ENCODE measurements at regions not wholly inside any gene's neighbourhood (a gene's known extent, or its start where the extent isn't known, plus 50 kb on each side); places are given as distances from the start of the nearest gene placed in this dataset.
A peak's percentile ranks its signal among the peaks of the same experiment; 100 is the strongest.

DNA sequence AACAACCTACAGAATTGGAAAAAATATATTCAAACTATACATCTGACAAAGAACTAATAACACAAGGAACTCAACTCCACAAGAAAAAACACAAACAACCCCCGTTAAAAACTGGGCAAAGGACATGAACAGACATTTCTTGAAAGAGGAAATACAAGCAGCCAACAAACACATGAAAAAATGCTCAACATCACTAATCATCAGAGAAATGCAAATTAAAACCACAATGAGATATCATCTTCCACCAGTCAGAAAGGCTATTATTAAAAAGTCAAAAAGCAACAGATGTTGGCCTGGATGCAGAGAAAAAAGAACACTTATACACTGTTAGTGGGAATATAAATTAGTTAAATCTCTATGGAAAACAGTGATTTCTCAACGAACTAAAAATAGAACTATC, 82.6 kb upstream of the CCDC91 start:
- no peak for DNase-seq (ENCODE audit: low read depth)

DNA sequence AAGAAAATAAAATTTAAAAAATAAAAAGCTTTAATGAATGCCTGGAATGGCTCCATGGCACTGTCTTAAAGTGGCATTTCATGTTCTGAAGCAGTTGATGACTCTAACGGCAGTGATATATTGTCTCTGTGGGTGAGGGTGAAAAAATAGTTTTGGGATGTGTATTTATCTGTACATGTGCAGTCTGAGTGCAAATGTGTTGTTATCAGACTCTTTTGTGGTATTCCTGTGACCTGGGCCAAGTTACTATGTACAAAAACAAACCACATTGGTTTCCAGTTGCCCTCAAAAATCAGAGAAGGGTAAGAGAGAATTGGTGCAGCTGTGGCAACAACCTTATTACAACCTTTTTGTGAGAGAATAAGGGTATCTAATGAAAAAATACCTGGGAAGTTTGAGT, 81.7 kb upstream of the CCDC91 start:
- no peak for DNase-seq (ENCODE audit: low read depth)

DNA sequence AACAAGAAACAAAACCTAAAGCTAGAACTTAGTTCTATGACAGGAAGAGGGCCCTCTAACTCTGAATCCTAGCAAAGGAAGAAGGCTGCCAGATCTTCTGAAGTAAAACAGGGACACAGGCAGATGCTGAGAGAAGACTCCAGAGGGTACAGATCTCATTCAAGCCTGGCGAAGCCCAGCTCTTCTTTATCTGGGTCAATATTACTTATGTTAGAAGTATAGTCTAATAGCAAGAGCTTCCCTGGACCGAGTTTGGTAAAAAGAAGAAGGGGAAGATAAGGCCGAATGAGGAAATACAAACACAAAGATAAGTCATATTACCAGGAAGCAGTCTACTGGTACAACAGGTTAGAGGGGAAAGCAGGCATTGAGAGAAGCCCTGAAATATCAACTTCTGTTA, 79.9 kb upstream of the CCDC91 start:
- peak; percentile 19 for DNase-seq (ENCODE audit: low read depth)

DNA sequence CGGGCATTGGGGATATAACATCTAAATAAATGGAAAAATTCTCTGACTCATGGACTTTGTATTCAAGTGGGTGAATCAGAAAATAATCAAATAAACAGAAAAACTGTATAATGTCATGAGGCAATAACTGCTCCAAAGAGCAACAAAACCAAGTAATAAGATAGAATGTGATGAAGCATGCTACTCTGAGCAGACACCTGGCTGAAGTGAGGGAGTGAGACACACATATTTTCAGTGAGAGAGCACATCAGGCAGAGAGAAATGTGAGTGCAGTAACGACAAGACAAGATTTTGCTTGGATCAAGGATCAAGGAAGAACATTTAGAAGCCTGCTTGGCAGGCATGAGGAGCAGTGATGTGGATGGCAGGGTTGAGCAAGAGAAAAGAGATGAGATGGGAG, 75.8 kb upstream of the CCDC91 start:
- peak; percentile 83 for DNase-seq (ENCODE audit: low read depth)

DNA sequence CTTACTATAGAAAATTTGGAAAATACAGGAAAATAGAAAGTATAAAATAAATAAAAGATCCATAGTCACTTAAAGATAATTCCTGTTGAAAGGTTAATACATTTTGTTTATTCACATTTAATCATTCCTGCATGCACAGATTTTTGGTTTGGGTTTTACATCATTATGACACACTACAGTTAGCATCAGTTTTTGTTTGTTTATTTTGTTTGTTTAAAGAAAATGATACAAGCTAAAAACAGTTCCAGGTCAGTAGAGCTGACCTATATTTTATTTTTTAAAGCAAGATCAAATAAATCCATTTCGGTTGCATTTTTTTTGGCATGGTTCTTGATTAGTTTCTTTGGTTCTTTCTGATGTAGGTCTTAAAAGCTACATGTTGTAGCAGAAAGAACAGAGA, 68.8 kb upstream of the CCDC91 start:
- DNase-seq (ENCODE audit: low read depth): peak; percentile 4

DNA sequence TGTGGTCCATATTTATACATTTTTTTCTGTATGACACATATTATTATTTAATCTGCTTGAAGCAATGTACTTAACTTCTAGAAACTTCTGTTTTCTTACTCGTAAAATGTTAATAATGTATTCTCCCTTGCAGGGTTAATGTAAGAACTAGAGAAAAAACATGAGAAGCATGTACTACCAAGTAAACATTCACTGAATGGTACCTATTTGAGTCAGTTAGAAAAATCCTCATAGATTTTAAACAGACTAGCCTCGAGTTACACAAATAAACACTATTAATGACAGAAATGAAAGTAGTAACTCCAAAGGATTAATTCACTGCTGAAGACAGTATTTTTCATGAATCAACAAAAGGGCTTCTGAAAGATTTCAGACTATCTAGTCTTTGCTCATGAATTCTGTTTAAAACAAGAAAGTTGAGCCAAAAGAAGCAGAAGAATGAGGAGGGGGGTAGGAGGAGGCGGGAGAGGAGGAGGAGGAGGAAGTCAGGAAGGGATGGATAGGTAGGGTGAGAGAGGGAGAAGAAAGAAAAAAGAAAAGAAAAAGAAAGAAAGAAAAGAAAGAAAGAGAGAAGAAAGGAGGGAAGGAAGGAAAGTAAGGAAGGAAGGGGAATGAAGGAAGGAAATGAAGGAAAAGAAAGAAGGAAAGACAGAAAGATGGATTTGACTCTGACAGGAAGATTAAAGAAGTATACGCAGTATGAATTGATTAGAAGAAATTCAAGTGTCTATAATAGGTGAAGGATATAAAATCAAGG, 68.2 kb upstream of the CCDC91 start:
- no peak for DNase-seq (ENCODE audit: low read depth)

DNA sequence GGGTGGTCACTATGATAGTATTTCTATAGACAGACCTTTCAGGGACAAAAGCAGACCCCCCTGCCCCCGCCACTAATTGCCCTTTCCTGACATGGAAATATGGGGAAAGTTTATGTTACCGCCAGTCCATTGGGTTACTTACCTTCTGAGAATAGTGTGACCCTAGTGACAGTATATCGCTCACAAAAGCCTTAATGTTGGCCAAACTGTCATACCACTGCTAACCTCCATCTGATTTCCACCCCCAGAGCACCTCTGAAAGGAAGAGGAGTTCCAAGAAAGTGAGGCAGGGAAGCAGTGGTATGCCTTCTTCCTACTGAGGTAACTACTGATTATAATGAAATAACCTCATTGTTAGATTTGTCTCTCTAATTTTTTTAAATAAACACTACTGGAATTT, 67.5 kb upstream of the CCDC91 start:
- no peak for DNase-seq (ENCODE audit: low read depth)

DNA sequence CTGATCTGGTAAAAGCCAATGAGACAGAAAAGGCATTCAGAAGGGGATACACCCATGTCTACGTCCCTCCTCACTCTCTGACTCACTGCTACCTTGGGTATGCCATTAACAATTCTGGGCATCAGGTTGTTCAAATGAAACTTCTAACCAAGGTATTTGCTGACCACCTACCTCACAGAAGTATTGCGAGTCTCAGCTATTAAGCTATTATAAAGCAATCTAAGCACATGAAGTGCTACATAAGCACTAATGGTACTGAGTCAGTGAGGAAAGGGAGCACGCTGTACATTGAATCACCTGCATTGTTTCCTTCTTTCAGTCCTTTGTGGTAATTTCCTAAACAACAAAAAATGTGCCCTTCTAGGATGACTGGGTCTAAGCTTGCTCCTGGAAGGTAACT, 62.8 kb upstream of the CCDC91 start:
- peak; percentile 30 for DNase-seq (ENCODE audit: low read depth)

DNA sequence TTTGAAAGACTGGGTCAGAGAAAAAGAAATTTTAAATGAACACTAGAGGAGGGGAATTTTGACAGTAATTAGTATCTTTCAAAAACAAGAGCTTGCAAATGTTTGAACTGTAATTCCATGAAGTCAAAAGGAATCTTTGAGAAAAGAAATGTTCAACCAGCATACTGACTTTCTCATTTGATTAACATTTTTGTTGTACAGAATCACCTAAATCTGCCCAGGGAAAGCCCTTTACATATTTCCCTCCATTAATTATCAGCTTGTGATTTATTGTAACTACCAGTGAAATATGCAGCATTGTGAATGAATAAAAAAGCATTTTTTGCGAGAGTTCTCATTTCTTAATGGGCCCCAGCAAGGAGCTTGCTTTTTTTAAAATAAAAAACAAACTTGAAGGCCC, 61.2 kb upstream of the CCDC91 start:
- no peak for DNase-seq (ENCODE audit: low read depth)

DNA sequence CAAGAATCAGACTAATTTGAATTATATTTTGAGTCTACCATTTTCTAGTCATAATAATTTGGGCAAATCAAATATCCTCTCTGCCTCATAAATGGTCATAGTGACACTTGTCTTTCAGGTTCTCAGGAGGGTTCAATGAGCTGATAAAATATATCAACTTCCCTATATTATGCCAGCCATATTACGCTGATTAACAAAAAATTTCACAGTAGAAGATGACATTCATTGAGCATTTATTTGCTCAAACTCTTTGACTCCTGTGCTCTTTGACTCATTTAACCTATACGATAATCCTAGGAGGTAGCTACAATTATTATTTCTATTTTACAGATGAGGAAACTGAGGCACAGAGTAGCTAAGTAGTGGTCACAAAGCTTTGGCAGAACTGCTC, 60.0 kb upstream of the CCDC91 start:
- no peak for DNase-seq (ENCODE audit: low read depth)

DNA sequence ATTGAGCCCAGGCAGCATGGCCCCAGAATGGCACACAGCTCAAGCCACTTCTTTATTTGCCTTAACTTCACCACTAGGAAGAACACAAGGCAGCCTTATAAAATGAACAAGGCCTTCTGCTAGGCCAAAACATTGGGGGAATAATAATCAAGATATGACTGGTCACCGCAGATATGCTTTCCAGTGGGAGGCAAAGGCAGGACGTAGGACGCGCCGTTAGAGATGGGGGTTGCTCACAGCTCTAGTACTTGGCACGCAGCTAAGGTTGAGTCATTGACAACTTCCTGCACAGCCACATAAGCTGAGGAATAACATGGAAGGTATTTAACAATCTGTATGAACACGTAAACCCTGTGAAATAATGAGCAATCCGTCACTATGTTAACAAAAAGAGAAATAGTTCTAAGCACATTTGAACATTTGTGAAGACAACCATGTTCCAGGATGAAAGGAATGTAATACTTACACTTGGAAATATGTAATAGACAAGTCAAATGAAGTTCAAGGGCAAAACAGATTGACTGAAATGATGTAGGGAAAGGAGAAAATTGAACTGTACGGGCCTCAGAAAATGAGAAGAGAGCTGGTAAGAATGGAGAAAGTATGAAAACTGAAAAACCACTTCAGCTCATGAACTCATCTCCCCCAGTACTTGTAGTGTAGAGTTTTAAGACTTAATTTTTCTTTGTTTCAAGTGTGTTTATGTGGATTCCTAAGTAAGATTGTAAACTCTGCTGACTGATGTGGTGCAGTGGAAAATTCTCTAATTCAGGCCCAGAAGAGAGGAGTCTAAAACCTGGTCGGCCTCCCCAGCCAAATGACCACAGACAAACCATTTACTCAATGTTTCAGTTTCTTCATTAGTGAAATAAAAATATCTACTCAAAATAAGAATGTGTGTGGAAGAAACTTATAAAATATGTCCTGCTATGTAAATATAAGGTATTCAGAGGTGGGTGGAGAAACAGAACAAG, 59.3 kb upstream of the CCDC91 start:
- DNase-seq (ENCODE audit: low read depth): peak; percentile 99

DNA sequence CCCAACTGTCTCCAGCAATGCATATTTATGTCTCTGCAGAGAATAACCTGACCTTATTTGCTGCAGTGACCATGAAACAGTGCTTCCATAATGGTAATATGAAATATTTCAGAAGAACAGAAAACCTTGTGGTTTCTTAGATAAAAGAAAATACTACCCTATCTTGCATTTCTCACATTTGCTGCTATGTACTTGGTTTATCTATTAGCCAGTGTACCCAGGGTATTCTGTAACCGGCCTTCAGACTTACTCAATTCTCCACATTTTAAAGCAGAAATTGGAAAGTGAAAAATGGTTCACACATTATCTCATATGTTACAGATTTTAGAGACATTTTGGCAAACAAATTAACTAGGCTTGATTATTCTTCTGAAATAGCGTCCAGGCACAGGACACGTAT, 57.9 kb upstream of the CCDC91 start:
- no peak for DNase-seq (ENCODE audit: low read depth)

DNA sequence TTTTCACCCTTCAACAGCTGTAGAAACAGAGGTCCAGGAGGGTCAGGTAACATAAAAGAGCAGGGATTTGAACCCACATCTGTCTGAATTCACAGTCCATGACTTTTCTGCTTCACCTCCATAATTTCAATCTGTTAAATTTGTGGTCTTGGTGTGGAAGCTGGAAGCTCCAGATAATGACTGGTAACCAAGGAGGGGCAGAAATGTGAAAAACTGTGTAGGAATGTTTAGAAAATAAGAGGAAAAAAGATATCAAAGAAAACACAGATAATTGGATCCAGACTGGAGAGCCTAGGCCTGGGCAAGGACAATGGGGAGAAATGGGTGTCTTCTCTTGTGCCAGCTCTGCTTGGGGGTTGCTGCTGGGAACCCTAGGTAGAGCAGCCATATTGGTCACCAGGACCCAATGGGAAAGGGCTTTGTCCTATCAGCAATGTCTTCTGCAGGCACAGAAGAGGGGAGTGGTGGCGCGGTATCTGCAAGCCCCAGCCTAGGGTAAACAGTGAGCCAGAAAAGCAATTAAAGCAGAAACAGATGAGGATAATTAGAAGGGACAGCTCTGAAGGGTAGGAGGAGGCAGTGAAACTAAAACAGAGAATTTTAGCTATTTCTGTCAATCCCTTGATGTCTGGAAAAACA, 54.3 kb upstream of the CCDC91 start:
- DNase-seq (ENCODE audit: low read depth): no peak

DNA sequence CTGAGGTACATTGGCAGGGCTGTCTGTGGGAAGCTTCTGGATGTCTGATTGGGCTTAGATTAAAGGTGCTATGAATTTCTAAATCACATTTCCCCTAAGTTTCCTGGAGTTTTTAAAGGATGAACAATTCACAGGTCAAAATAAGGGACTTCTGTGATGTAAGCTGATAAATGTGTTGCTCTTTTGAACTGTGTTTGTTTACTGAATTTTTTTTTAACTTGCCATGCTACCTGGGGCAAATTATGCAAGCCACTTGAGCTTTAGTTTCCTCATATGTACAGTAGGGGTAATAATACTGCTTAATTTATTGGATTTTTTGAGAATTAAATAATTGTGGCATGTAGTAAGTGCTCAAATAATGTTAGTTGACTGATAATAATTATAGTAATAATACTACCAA, 52.8 kb upstream of the CCDC91 start:
- DNase-seq (ENCODE audit: low read depth): no peak

DNA sequence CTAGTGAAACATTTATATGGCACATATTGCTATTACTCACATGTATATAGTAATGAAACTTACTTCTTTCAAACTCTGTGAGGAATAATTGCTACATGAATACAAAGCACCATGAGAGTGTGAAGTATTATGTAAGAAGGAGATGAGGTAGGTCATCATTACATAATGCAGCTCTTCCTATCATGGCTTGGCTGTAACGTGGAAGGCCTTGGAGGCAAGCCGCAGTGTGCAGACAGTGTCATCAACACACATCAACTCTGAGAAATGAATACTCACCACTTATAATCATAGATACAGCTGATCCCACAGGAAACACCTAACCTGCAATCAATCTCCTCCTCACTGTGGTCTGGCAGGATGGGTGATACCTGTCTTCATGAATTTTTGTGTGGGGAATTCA, 49.9 kb upstream of the CCDC91 start:
- no peak for DNase-seq (ENCODE audit: low read depth)
